GM21528 (cell line): ENCODE measurements at regions not wholly inside any gene's neighbourhood (a gene's known extent, or its start where the extent isn't known, plus 50 kb on each side); places are given as distances from the start of the nearest gene placed in this dataset.
"Not testable (repeated sequence)": the region's sequence is repeated elsewhere in the genome, so short reads cannot be mapped to it uniquely, and the experiment has no call there.

Experiments
- ATAC-seq: cut with Tn5 transposase; IDR thresholded peaks from one replicate; pipeline ENCODE4 v1.9.1; 2021; ENCODE audit warnings: mild to moderate bottlenecking, moderate library complexity; ENCODE audit not compliant: unreplicated experiment, low FRiP score

DNA sequence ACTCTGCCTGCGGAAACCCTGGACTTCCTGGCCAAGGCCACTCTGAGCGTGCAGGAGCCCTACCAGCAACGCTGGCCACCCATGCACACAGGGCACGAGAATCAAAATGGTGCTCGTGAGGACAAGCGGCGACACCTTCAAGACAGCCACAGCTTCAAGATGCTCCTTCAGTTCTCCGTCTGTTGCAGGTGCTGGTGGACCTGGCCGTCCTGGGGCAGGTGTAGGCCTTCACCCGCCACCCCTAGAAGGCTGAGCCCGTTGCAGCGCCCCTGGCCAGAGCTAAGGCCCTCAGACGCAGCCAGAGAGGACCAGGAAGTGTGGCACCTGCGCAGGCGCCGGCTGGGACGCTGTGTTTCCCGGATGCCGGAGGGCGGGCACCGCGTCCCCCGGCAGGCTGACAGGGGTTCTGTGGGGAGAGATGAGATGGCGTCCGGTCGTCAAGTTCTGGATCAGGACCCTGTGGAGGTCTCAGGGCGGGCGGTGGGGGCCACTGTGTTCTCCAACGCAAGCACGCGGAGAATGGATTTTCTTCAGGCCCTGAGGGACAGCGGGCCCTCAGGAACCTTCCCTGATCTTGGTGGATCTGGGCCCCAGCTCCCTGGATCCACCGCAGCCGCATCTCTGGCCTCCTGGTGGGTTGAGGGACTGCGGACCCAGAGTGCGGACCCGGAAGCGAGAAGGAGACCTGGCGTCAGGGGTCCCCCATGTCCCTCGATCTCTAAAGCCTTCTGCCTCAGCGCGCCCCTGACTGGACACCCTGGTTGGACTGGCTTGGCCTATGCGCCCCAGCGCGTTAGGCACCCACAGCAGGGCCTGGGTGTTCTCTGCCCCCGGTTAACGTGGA is 1770.8 kb upstream of the CDH9 start:
- ATAC-seq = no peak

DNA sequence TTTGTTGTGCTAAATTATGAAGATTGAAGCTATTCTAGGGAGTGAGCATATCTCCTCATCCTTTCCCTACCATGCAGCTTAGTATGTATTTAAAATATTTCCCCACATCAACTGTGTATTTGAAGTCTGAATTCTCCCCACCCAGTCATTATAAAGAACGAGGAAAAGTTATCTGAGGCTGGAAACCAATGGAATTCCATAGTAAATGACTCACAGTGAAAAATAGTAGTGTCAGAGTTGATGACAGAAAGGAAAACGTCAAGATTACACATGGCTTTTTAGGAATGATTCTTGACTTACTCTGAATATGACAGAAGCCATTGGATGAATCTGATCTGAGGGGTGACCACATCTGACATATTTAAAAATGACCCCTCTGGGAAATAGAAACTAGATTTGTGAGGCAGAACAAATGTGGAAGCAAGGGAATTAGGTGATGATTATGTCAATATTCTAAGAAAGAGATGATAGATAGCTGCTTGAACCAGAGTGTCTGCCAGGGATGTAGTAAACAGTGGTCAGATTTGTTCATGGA is 1768.9 kb upstream of the CDH9 start:
- ATAC-seq = no peak

DNA sequence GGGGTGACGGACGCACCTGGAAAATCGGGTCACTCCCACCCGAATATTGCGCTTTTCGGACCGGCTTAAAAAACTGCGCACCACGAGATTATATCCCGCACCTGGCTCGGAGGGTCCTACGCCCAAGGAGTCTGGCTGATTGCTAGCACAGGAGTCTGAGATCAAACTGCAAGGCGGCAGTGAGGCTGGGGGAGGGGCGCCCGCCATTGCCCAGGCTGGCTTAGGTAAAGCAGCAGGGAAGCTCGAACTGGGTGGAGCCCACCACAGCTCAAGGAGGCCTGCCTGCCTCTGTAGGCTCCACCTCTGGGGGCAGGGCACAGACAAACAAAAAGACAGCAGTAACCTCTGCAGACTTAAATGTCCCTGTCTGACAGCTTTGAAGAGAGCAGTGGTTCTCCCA is 1760.6 kb upstream of the CDH9 start:
- not testable (repeated sequence) for ATAC-seq

DNA sequence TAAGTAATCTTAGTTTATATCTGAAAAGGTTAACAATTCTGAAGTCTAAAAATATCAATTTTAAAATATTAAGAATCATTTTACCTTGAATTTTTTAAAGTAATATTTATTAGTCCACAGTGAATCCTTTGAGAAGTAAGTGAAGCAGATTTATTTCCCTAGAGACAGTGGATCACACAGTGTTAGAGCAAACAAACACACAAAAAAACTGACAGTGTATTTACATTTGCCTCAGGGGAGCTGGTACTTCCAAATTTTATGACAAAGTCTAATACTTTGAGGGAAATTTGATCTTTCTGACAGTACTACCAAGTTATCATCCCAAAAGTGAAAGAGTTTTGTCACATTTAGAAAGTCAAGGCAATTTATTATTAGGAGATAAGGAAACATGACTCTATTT is 1750.6 kb upstream of the CDH9 start:
- ATAC-seq = no peak

DNA sequence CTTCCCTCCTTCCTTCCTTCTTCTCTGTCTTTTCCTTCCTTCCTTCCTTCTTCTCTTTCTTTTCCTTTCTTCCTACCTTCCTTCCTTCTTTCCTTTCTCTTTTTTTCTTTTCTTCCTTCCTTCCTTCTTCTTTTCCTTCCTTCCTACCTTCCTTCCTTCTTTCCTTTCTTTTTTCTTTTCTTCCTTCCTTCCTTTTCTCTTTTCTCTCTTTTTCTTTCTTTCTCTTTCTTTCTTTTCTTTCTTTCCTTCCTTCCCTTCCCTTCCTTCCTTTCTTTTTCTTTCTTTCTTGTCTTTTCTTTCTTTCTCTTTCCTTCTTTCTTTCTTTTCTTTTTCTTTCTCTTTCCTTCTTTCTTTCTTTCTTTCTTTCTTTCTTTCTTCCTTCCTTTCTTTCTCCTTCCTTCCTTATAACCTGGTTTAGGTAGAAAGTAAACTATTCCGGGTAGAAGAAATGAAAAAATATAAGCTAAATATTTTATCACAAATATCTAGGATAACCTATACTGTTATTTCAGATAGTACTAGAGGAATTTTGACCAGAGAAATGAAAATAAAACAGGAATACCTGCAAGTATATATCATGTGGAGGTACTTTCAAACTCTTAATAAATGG is 1741.8 kb upstream of the CDH9 start:
- no peak for ATAC-seq

DNA sequence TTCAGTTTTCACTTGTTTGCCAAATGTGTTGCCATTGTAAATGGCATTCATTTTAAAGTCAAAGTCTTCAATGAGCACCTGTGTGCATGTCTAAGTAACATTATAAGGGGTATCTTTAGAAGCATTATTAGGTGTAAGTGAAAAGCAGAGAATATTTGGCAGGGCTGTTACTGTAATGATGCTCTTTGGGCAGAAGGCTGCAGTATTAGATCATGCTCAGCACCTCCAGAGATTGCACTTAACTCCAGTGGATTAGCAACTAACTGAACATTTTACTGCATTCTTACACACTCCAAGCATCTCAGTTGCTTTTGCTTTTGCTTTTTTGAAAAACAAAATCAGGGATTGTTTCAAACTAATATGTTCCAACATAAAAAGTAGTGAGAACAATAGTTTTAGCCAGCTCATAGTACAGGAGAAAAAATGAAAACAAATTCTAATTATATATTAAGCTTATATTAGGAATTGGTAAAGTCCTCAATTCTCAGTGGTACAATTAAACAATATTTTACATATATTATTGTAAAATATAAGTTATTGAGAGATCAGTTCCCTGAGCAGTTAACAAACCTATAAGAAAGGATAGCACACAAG is 1740.9 kb upstream of the CDH9 start:
- no peak for ATAC-seq

DNA sequence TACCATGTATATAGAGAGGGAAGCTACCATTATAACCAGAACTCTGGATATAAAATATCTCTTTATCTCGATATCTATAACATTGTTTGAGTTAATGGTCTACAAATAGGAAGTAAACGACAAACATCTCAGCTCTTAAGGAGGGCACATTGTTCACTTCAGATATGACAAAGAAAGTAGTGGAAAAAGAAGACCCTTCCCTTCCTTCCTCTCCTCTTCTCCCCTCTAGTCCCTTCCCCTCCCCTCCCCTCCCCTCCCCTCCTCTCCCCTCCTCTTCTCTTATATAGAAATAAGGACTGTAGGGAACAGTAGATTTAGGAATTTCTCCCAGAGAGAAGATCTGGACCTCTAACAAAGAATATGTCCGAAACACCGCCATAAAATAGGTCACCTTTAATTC is 1731.9 kb upstream of the CDH9 start:
- ATAC-seq = no peak

DNA sequence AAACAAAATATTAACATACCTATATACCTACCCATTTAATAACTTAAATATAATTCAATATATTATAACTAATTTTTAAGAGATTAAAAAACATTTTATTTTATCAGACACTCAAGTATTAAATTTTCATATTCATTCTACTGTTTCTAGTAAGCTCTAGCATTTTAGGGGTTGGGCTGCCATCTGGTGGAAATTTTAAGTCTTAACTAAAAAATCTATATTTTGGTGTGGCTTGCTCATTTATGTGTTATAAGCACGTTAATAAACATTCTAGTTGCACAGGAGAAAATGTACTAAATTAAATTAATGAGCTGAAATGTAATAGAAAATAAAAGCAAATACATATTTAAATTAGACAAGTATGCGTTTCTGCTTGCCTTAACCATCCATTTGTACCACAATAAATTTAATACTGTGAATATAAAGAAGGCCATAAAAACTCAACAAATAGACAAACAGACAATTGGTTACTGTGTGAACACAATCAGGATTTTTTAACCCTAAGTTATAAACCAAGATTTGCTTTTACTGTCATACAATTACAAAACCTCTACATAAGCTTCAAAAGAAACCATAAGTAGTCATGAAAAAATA is 1728.3 kb upstream of the CDH9 start:
- no peak for ATAC-seq

DNA sequence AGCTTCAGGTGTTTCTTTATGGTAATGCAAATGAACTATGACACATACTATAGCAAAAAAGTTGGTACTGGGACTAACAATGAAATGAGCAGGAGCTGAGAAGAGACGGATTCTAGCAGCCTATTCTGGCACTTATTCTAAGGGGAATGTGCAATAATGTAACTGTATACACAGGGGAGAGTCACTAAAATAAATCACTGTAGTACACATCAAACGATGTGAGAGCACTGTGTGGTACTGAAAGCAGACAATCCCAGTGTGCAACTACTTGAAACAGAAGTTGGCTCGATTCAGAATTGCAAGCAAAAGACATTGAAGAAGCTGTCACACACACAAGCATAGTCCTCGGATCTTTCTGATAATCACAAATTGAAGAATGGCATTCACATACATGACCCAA is 1713.0 kb upstream of the CDH9 start:
- no peak for ATAC-seq

DNA sequence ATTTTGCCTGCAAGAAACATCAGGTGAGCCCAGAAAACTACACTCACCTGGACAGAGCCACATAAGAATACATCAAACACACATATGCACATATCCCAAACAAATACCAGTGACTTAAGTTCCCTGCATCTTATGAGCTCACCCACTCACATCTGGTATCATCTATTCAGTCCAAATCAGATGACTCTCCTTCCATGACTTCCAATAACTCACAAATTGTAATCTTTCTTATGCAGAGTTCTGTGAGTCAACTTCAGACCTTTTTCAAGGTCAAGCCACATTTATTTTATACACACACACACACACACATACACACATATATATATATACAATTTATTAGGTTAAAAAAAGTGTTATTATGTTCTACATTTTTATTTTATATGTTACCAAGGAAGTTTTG is 1711.9 kb upstream of the CDH9 start:
- no peak for ATAC-seq

DNA sequence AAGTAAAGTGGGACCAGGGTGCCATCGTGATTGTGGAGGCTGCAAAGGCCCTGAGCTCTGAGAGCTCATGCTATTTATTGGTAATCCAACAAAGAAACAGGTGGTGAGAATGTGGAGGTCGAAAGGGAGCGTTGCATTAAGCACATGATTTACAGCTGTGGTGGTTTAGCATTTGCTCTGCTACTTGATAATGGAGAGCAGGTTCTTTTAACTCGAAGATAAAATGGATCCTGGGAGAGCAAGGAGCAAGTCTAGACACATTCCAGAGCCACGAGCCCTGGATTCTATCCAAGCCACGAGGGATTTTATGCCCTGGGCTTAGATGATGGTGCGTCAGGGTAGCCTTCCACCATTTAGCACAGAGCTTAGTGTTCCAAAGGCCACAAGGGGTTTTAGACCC is 1710.1 kb upstream of the CDH9 start:
- no peak for ATAC-seq

DNA sequence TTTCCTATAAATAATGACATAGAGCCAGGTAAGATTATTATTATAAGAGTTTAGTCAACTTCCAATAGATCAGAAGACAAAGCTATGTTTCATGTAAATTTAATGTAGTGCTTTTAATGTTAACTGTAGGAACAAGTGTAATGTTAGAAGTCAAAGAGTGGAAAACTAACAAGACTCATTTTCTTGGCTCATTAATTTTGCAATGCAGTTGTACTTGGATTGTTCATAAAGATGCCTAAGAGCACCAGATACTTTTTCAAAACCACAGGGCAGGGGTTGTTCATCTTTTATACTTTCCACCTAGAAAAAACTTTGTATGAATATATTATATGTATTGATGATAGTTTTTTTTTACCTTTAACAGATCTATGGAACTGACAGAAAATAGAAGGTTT is 1705.3 kb upstream of the CDH9 start:
- no peak for ATAC-seq

DNA sequence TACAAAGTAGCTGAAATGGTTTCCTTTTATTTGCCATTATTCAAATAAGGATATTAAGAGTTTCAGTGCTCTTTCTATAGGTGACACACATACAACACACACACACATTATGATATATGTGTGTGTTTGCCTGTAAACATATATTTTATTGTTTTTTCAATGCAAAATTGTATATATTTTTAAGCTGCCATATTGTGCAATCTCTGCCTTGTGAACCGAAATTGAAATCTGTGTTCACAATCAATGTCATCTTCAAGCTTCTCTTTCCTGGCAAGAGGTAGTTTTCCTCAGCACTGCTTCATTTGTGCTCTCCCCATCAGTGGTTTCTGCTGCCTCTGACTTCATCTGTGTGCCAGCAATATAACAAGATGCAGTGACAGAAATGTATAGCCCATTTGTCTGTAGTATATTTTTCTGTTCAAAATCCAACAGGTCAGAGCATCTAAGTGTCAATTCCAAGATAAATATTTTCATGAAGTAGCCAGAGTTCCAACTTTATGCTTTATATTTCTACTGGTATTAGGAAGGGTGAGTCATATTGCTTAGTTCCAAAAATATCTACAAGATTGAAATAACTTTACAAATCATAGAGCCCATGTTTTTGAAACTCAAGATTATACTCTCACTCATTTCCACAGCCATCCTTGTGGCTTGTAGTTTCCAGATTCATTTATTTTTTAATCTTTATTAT is 1704.8 kb upstream of the CDH9 start:
- no peak for ATAC-seq

DNA sequence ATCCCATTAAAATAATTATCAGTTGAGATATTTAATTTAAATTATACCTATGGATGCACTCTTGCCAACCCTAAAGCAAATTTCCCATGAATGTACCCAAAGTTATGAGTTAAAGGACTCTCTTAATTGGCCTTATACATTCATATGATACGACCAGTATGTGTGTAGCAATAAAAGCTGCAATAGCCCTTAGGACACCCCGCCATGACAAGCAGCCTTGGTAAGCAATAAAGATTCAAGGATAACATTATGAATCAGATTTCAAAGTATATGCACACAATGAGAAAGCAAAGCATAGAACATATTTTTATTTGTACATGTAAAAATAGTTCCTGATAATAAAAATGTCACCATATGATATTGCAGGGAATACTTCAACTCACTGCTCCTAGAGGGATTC is 1699.3 kb upstream of the CDH9 start:
- ATAC-seq = no peak

DNA sequence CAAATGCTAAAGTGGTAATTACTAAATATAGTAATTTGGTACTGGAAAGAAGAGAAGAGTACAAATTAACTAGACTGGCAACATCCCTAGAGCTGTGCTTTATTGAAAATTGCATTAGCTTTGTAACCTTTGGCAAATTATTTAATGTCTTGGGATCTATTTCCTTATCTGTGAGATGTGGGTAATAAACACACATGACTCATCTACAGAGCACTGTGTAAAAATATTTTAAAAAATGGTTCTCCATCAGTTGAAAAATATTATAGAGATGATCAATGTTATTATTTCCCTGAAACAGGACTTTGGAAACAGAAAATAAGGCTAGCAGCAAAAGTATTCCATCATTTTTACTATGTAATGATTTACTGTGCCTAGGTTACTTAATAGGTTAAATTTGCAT is 1698.8 kb upstream of the CDH9 start:
- no peak for ATAC-seq

DNA sequence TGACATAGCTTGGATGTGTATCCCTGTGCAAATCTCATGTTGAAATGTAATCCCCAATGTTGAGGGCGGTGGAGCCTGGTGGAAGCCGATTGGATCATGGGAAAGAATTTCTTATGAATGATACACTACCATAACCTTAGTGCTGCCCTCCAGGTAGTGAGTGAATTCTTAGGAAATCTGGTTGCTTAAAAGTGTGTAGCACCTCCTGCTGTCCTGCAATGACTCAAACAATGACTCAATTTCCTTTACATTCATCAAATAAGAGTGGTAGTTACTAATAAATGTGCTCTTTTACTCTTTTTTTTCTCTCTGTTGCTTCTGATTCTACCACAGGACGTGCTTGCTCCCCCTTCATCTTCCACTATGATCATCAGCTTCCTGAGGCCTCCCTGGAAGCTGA is 1696.0 kb upstream of the CDH9 start:
- no peak for ATAC-seq

DNA sequence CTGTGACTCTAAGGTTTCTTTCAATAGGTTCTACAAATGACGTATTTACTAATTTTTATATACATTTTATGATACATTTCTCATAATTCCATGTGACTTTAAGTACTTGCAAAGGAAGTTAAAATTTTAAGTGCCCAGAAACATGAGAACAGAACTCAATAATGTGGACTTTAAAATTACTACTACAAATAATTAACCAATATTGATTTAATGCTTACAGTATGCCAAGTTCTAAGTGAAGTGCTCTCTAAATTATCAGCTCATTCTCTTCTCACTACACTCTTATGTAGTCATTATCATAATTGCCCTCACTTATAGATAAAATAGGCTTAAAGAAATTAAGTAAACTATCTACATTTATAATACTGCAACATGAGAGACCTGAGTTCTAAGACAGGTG is 1690.7 kb upstream of the CDH9 start:
- no peak for ATAC-seq

DNA sequence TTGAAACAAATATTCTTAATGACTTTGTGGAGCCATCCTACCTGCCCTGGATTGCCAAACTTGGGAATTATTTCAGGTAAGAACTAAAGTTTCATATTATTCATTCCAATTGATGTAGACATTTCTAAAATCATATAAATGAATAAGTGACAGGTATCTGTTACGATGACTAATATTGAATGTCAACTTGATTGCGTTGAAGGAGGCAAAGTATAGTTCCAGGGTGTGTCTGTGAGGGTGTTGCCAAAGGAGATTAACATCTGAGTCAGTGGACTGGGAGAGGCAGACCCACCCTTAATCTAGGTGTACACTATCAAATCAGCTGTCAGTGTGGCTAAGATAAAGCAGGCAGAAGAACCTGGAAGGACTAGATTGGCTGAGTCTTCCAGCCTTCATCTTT is 1688.4 kb upstream of the CDH9 start:
- no peak for ATAC-seq

DNA sequence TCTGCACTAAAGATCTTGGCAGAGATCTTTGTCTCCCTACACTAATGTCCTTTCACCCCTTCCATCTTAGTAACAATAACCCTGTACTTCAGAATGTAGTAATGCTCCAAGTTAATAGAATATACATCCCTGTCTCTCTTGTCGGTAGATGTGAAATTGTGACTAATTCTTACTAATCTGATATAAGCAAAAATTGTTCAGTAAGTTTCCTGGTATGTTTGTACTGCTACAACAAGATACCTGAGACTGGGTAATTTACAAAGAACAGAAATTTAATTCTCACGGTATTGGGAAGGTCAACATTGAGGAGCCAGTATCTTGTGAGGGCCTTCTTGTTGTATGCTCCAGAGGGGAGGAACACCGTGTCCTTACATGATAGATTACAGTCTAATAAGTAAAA is 1686.6 kb upstream of the CDH9 start:
- no peak for ATAC-seq

DNA sequence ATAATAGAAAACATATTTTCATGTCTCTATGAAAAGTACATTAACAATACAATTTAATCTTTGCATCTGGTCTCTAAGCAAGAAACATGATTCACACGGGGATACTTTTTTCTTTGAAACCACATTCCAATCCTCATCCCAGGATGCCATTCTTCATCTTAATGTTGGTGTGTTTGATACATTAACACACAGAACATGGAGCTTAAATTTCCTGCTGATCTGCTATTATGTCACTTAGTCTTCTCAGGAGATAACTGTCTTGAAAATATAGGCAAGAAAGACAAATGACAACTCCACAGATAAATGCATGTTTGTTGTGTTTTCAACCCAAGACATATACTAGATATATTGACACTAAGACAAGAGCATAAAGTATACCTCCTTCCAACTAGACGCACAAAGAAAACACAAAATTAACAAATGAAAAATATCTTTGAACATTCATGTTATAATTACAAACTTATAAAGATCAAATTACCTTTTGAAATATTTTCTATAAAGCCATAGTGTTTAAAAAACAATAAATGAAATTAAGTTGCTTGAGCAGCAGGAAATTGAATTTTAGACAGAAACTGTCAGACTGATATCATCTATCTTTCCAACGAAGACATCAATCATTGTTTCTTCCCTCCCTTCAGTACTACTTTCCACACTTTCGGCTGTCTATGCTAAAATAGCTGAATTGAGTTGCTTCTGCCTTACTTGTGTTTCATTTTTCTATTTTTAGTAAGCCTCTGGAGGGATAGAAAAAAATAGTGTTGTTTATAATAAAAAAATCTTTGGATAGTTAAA is 1676.7 kb upstream of the CDH9 start:
- ATAC-seq = no peak
